IPS DF 6.9 (cell line): ENCODE measurements at regions not wholly inside any gene's neighbourhood (a gene's known extent, or its start where the extent isn't known, plus 50 kb on each side); places are given as distances from the start of the nearest gene placed in this dataset.

Experiments used
- DNase-seq: peaks from one replicate; pipeline ENCODE4 v3.0.0-alpha.2; 2013; ENCODE audit warnings: low read depth, low spot score
- H3K27ac ChIP-seq: one replicate; pipeline ENCODE4 v1.5.1; 2013; ENCODE audit warnings: low read length, control low read depth
- H3K27me3 ChIP-seq: 2 replicates; pipeline ENCODE4 v1.6.1; 2013; ENCODE audit warnings: mild to moderate bottlenecking, low read length; ENCODE audit not compliant: control insufficient read depth, insufficient read depth
- H3K36me3 ChIP-seq: 2 replicates; pipeline ENCODE4 v1.6.1; 2013; ENCODE audit warnings: low read length; ENCODE audit not compliant: control insufficient read depth, insufficient read depth
- H3K4me1 ChIP-seq: 2 replicates; pipeline ENCODE4 v1.6.1; 2013; ENCODE audit warnings: low read length; ENCODE audit not compliant: control insufficient read depth, insufficient read depth
- H3K4me3 ChIP-seq: 2 replicates; pipeline ENCODE4 v1.5.1; 2013; ENCODE audit warnings: mild to moderate bottlenecking, low read length
- H3K9me3 ChIP-seq: 2 replicates; pipeline ENCODE4 v1.6.1; 2013; ENCODE audit warnings: low read length, inconsistent platforms; ENCODE audit not compliant: control insufficient read depth, insufficient read depth
- WGBS: extraction: QIAGEN DNeasy Blood & Tissue Kit; methylation state at CpG from one replicate; pipeline ENCODE4 v1.1.7; 2013; ENCODE audit warnings: mixed read lengths, missing lambda C conversion rate; ENCODE audit not compliant: insufficient read length, insufficient coverage; 5-methylcytosine and 5-hydroxymethylcytosine counted together

DNA sequence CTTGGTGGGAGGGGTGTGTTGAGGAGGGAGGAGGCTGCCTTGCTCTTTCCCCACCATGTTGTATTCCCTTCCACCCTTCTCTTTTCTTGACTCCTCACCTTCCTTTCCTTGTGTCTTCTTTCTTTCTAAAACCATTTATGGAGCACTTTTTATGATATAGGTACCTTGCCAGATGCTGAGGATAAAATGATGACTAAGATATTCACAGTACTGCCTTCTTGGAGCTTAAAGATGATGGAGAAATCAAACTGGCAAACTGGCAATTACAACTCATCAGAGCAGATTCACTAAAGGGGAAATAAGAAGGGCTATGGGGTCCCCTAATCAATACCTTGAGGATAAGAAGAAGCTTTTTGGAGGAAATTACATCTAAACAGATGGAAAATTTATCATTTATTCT, 273.2 kb upstream of the MEF2C start:
- H3K27ac ChIP-seq: no peak overlapping the region
- no peaks in the 10 kb centered on the region for H3K27me3 ChIP-seq
- H3K36me3 ChIP-seq: no peaks in the 10 kb centered on the region
- H3K4me3 ChIP-seq: no peak overlapping the region
- H3K4me1 ChIP-seq: no peaks in the 10 kb centered on the region
- H3K9me3 ChIP-seq: no peaks in the 10 kb centered on the region
- no peak for DNase-seq

DNA sequence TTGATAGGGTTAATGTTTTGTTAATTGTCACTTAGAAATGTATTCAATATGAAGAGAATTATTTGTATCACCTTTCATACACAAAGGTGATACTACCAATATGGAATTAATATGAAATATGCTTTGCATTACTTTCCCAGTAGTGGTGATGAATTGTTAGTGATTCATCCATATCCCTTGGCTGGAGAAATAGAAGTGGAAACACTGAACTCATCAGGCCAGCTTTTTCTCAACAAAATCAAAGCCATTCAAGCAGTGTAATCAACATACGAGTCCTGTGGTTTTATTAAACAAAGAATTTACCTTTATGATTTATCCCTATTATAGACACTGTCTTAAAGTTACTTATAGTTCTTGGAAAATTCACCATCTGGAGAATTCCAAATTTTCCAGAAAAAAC, 264.0 kb upstream of the MEF2C start:
- Histone ChIP-seq H3K4me1 (no peaks in the 10 kb centered on the region), H3K36me3 (no peaks in the 10 kb centered on the region), H3K4me3 (no peak overlapping the region), H3K27ac (no peak overlapping the region), H3K9me3 (no peaks in the 10 kb centered on the region), H3K27me3 (no peaks in the 10 kb centered on the region)
- WGBS: no CpG with 5 or more reads among the region's 1 CpG
- no peak for DNase-seq

DNA sequence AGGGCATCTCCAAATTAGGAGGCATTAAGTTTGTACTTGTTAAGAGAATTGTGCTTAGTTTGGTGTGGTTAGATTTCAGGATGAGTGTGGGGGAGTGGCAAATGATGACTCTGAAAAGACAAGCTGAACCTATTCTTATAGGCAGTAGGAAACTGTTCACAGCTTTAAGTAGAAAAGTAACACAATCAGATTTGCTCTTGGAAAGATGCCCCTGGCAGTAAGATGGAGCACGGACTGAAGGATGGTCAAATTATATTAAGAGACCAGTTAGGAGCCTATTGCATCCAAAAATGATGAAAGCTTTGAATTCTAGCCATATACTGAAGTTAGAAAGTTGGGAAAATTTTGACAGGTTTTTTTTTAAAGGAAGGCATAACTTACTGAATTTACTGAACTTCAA, 254.2 kb upstream of the MEF2C start:
- no peak for DNase-seq
- H3K27ac ChIP-seq: no peak overlapping the region
- H3K27me3 ChIP-seq: no peaks in the 10 kb centered on the region
- no CpG with 5 or more reads among the region's 1 CpG for WGBS
- no peaks in the 10 kb centered on the region for H3K4me1 ChIP-seq
- no peaks in the 10 kb centered on the region for H3K9me3 ChIP-seq
- no peak overlapping the region for H3K4me3 ChIP-seq
- H3K36me3 ChIP-seq: no peaks in the 10 kb centered on the region

GRCh38 chr5:89133975-89134374, 251.0 kb upstream of the MEF2C start:
- DNase-seq: no peak
- no peak overlapping the region for H3K27ac ChIP-seq
- H3K36me3 ChIP-seq: no peaks in the 10 kb centered on the region
- H3K27me3 ChIP-seq: no peaks in the 10 kb centered on the region
- no CpG with 5 or more reads among the region's 1 CpG for WGBS
- H3K4me1 ChIP-seq: no peaks in the 10 kb centered on the region
- H3K9me3 ChIP-seq: no peaks in the 10 kb centered on the region
- H3K4me3 ChIP-seq: no peak overlapping the region

- WGBS: no CpG with 5 or more reads among the region's 1 CpG
- Histone ChIP-seq H3K9me3 (no peaks in the 10 kb centered on the region), H3K27me3 (no peaks in the 10 kb centered on the region), H3K36me3 (no peaks in the 10 kb centered on the region), H3K4me1 (no peaks in the 10 kb centered on the region), H3K27ac (no peak overlapping the region), H3K4me3 (no peak overlapping the region)
- no peak for DNase-seq
Measured at GRCh38 chr5:89133129-89133528, 250.1 kb upstream of the MEF2C start.

DNA sequence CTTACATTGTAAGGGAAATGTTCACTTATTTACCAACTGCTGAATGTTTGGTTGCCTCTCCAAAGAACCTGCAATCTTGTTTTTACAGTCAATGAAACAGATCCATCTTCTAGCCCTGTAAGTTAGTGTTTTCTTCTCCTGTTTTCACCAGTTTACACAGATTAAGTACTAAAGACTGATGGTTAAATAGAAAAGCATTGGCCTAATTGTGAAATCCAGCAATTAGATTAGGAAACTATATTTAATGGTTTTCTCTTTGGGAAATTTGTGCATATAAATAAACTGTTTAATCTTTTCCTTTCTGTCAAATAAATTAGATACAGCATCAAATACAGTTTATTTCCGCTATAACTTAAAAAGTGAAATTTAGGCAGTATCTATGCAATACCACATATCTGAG, 247.9 kb upstream of the MEF2C start:
- no peak overlapping the region for H3K27ac ChIP-seq
- H3K27me3 ChIP-seq: no peaks in the 10 kb centered on the region
- H3K9me3 ChIP-seq: no peaks in the 10 kb centered on the region
- DNase-seq: no peak
- no peak overlapping the region for H3K4me3 ChIP-seq
- no CpG with 5 or more reads among the region's 1 CpG for WGBS
- no peaks in the 10 kb centered on the region for H3K36me3 ChIP-seq
- H3K4me1 ChIP-seq: no peaks in the 10 kb centered on the region

DNA sequence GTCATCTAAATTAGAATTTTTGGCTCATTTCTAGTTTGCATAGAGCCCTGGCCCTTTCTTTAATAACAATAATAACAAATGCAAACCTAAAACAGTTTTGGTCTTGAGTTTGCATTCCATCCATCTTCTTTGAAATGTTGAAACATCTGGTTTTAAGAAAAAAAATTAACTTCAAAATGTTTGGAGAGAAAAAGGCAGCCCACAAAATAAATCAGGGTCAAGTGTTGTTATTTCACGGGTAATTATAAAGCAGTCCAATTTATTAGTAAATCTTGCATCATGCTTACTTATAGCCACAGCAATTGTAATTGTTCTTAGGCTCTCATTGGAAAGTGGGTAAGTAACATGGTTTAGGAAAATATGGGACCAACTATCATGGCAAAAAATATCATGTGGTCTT, 247.0 kb upstream of the MEF2C start:
- DNase-seq: no peak
- Histone ChIP-seq H3K27ac (no peak overlapping the region), H3K4me1 (no peaks in the 10 kb centered on the region), H3K27me3 (no peaks in the 10 kb centered on the region), H3K36me3 (no peaks in the 10 kb centered on the region), H3K9me3 (no peaks in the 10 kb centered on the region), H3K4me3 (no peak overlapping the region)
- WGBS: no CpG with 5 or more reads among the region's 1 CpG

- no peaks in the 10 kb centered on the region for H3K36me3 ChIP-seq
- WGBS: no CpG with 5 or more reads among the region's 2 CpGs
- no peaks in the 10 kb centered on the region for H3K4me1 ChIP-seq
- H3K4me3 ChIP-seq: no peak overlapping the region
- no peaks in the 10 kb centered on the region for H3K27me3 ChIP-seq
- no peaks in the 10 kb centered on the region for H3K9me3 ChIP-seq
- no peak overlapping the region for H3K27ac ChIP-seq
- no peak for DNase-seq
Measured at GRCh38 chr5:89128906-89129625, 246.1 kb upstream of the MEF2C start.

DNA sequence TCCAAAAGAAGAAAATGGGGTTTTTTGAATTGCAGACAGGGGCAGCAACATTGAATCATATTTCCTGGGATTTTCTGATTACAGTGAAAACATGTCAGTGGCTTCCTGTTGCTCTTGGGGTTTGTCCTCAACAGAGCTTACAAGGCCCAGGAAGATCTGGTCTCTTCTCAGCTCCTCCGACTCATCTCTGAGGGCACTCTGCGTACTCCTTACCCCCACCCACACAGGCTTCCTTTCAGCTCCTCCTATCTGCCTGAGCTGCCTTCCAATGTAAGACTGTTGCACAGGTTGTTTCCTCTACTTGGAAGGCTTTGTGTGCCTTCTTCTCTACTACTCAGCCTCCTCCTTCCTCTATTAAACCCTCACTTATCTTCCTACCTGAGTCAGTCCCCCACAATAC, 245.1 kb upstream of the MEF2C start:
- Histone ChIP-seq H3K4me1 (no peaks in the 10 kb centered on the region), H3K27me3 (no peaks in the 10 kb centered on the region), H3K27ac (no peak overlapping the region), H3K9me3 (no peaks in the 10 kb centered on the region), H3K36me3 (no peaks in the 10 kb centered on the region), H3K4me3 (no peak overlapping the region)
- DNase-seq: no peak
- WGBS: no CpG with 5 or more reads among the region's 2 CpGs

- no peaks in the 10 kb centered on the region for H3K9me3 ChIP-seq
- H3K27me3 ChIP-seq: no peaks in the 10 kb centered on the region
- no peaks in the 10 kb centered on the region for H3K36me3 ChIP-seq
- WGBS: no CpG with 5 or more reads among the region's 3 CpGs
- H3K27ac ChIP-seq: no peak overlapping the region
- H3K4me1 ChIP-seq: no peaks in the 10 kb centered on the region
- DNase-seq: no peak
- no peak overlapping the region for H3K4me3 ChIP-seq
Measured at GRCh38 chr5:89127191-89127590, 244.2 kb upstream of the MEF2C start.

GRCh38 chr5:89125372-89125771, 242.4 kb upstream of the MEF2C start:
- WGBS: no CpG with 5 or more reads among the region's 2 CpGs
- Histone ChIP-seq H3K4me3 (no peak overlapping the region), H3K36me3 (no peaks in the 10 kb centered on the region), H3K27me3 (no peaks in the 10 kb centered on the region), H3K9me3 (no peaks in the 10 kb centered on the region), H3K4me1 (no peaks in the 10 kb centered on the region), H3K27ac (no peak overlapping the region)
- no peak for DNase-seq
